ENCODE measurements at regions not wholly inside any gene's neighbourhood (a gene's known extent, or its start where the extent isn't known, plus 50 kb on each side); places are given as distances from the start of the nearest gene placed in this dataset.

- Histone ChIP-seq H3K4me3 (no peak overlapping the region), H3K27me3 (no peaks in the 10 kb centered on the region), H3K36me3 (no peaks in the 10 kb centered on the region), H3K27ac (no peak overlapping the region), H3K9me3 (no peaks in the 10 kb centered on the region), H3K4me1 (no peaks in the 10 kb centered on the region)
- DNase-seq (no peak), ATAC-seq (no peak)
- no peak for TF ChIP-seq CTCF (IDR thresholded peaks at IDR 0.05)
- intact Hi-C loops (cut with DNase I): no loop called here
These were observed 267.5 kb downstream of the OGFRL1 start for GRCh38 chr6:71556141-71556540.

GRCh38 chr6:71558974-71559373 is 270.4 kb downstream of the OGFRL1 start:
- no peaks in the 10 kb centered on the region for H3K4me1 ChIP-seq
- ATAC-seq: no peak
- no peak for TF ChIP-seq CTCF (IDR thresholded peaks at IDR 0.05)
- H3K4me3 ChIP-seq: no peak overlapping the region
- no peaks in the 10 kb centered on the region for H3K36me3 ChIP-seq
- no peaks in the 10 kb centered on the region for H3K9me3 ChIP-seq
- intact Hi-C loops (cut with DNase I): no loop called here
- no peak for DNase-seq
- no peak overlapping the region for H3K27ac ChIP-seq
- no peaks in the 10 kb centered on the region for H3K27me3 ChIP-seq

- Histone ChIP-seq H3K27ac (no peak overlapping the region), H3K36me3 (no peaks in the 10 kb centered on the region), H3K4me1 (no peaks in the 10 kb centered on the region), H3K27me3 (no peaks in the 10 kb centered on the region), H3K9me3 (no peaks in the 10 kb centered on the region), H3K4me3 (no peak overlapping the region)
- no peak for TF ChIP-seq CTCF (IDR thresholded peaks at IDR 0.05)
- ATAC-seq (no peak), DNase-seq (no peak)
- intact Hi-C loops (cut with DNase I): no loop called here
These were observed 279.0 kb downstream of the OGFRL1 start for GRCh38 chr6:71567562-71567961.

GRCh38 chr6:71577766-71578165 is 289.2 kb downstream of the OGFRL1 start:
- no peak for TF ChIP-seq CTCF (IDR thresholded peaks at IDR 0.05)
- Histone ChIP-seq H3K27me3 (no peaks in the 10 kb centered on the region), H3K27ac (no peak overlapping the region), H3K4me3 (no peak overlapping the region), H3K36me3 (no peaks in the 10 kb centered on the region), H3K9me3 (no peaks in the 10 kb centered on the region), H3K4me1 (no peaks in the 10 kb centered on the region)
- no peak for DNase-seq
- intact Hi-C loops (cut with DNase I): no loop called here
- no peak for ATAC-seq

- DNase-seq (no peak), ATAC-seq (no peak)
- no peak for TF ChIP-seq CTCF (IDR thresholded peaks at IDR 0.05)
- no peaks in the 10 kb centered on the region for H3K4me1 ChIP-seq
- H3K9me3 ChIP-seq: no peaks in the 10 kb centered on the region
- H3K27me3 ChIP-seq: no peaks in the 10 kb centered on the region
- H3K27ac ChIP-seq: no peak overlapping the region
- H3K36me3 ChIP-seq: no peaks in the 10 kb centered on the region
- H3K4me3 ChIP-seq: no peak overlapping the region
- intact Hi-C loops (cut with DNase I): no loop called here
These were observed 291.3 kb downstream of the OGFRL1 start for GRCh38 chr6:71579902-71580301.

GRCh38 chr6:71582820-71583219 is 294.2 kb downstream of the OGFRL1 start:
- intact Hi-C loops (cut with DNase I): no loop called here
- Histone ChIP-seq H3K27ac (no peak overlapping the region), H3K27me3 (no peaks in the 10 kb centered on the region), H3K36me3 (no peaks in the 10 kb centered on the region), H3K4me3 (no peak overlapping the region), H3K4me1 (no peaks in the 10 kb centered on the region), H3K9me3 (no peaks in the 10 kb centered on the region)
- TF ChIP-seq CTCF (IDR thresholded peaks at IDR 0.05): no peak
- DNase-seq: no peak
- no peak for ATAC-seq

All from upper lobe of right lung (tissue), 1 donor.